Tibial nerve (tissue), 4 donors: ENCODE measurements at regions not wholly inside any gene's neighbourhood (a gene's known extent, or its start where the extent isn't known, plus 50 kb on each side); places are given as distances from the start of the nearest gene placed in this dataset.

ENCODE experiments used
- CTCF ChIP-seq, 5 experiments: fragments of 200-600 bp in 3 of 5; fragments of 450-650 bp in 2 of 5; sonication (generic) in 3 of 5; IDR thresholded peaks; one replicate each; pipeline ENCODE4 v1.5.1; 2016 to 2019; ENCODE audit warnings: antibody characterized with exemption in 5 of 5, mild to moderate bottlenecking in 3 of 5, moderate library complexity in 2 of 5
- EP300 ChIP-seq, 2 donors: sonication (generic); formaldehyde crosslinking; IDR thresholded peaks; one replicate each; pipeline ENCODE4 v1.6.1; 2017; ENCODE audit warnings: antibody characterized with exemption in 2 of 2, mild to moderate bottlenecking in 1 of 2
- POLR2A ChIP-seq, 2 donors: fragments of 450-650 bp; IDR thresholded peaks; one replicate each; pipeline ENCODE4 v1.6.1; 2017; ENCODE audit warnings: antibody characterized with exemption in 2 of 2, mild to moderate bottlenecking in 2 of 2, moderate library complexity in 2 of 2

GRCh38 chr11:109338131-109338530 is 83.9 kb upstream of the C11orf87 start:
- TF ChIP-seq CTCF (IDR thresholded peaks at IDR 0.05) (no peak), EP300 (IDR thresholded peaks at IDR 0.05) (no peak), POLR2A (IDR thresholded peaks at IDR 0.05) (no peak)
